ENCODE measurements at regions not wholly inside any gene's neighbourhood (a gene's known extent, or its start where the extent isn't known, plus 50 kb on each side); places are given as distances from the start of the nearest gene placed in this dataset.
"Not testable (repeated sequence)": the region's sequence is repeated elsewhere in the genome, so short reads cannot be mapped to it uniquely, and the experiment has no call there.

- not testable (repeated sequence) for TF ChIP-seq CTCF (IDR thresholded peaks at IDR 0.05 in 4 of 5, conservative IDR thresholded peaks at IDR 0.05 in 1 of 5); POLR2A (IDR thresholded peaks at IDR 0.05)
Observed at GRCh38 chr2:195228547-195228946, 428.5 kb upstream of the SLC39A10 start.
